SK-N-SH (cell line): ENCODE measurements at regions not wholly inside any gene's neighbourhood (a gene's known extent, or its start where the extent isn't known, plus 50 kb on each side); places are given as distances from the start of the nearest gene placed in this dataset.

Experiments used
- CTCF ChIA-PET: fragments of 300-600, 350-600 bp; formaldehyde crosslinking; extraction: SDS; loops from one replicate; lab custom pipeline; 2021; lab: Yijun Ruan, JAX
- POLR2A ChIA-PET: fragments of 350-600 bp; sonication (Branson Sonifier 250); formaldehyde crosslinking; extraction: SDS; loops from one replicate; lab custom pipeline; 2020; ENCODE audit warnings: antibody characterized with exemption, inconsistent platforms; lab: Yijun Ruan, JAX
- DNase-seq: peaks from one replicate; pipeline ENCODE4 v3.0.0; 2012
- H2AFZ ChIP-seq: fragments of 200-600 bp; sonication (generic); 2 replicates; pipeline ENCODE4 v1.8.1; 2016; ENCODE audit warnings: antibody characterized with exemption, mild to moderate bottlenecking, low read depth
- H3F3A ChIP-seq: fragments of 200-600 bp; sonication (generic); replicated peaks from 2 replicates; pipeline ENCODE3; 2016; ENCODE audit warnings: antibody characterized with exemption, mild to moderate bottlenecking; ENCODE audit not compliant: insufficient read depth
- H3K27ac ChIP-seq, 2 experiments: fragments of 200-500 bp in 1 of 2; fragments of 200-600 bp in 1 of 2; sonication (Bioruptor generic) in 1 of 2; sonication (generic), shearing (Covaris generic) in 1 of 2; 2 replicates each; pipeline versions ENCODE4 v1.5.1 to v1.6.1; 2014 to 2016; ENCODE audit warnings: low read depth in 2 of 2, inconsistent platforms in 1 of 2, low read length in 1 of 2, mild to moderate bottlenecking in 1 of 2, mixed read lengths in 1 of 2
- H3K27me3 ChIP-seq: fragments of 200-600 bp; sonication (generic), shearing (Covaris generic); 2 replicates; pipeline ENCODE4 v1.6.1; 2016; ENCODE audit warnings: mixed run types; ENCODE audit not compliant: insufficient read depth
- H3K36me3 ChIP-seq, 2 experiments: fragments of 200-500 bp in 1 of 2; fragments of 200-600 bp in 1 of 2; sonication (Bioruptor generic) in 1 of 2; sonication (generic) in 1 of 2; replicated peaks in 1 of 2; 2 replicates each; pipeline versions ENCODE3 to v1.5.1; 2014 to 2016; ENCODE audit warnings: low read length in 1 of 2, mild to moderate bottlenecking in 1 of 2; ENCODE audit not compliant: insufficient read depth in 2 of 2, control insufficient read depth in 1 of 2
- H3K4me1 ChIP-seq, 2 experiments: fragments of 200-500 bp in 1 of 2; fragments of 200-600 bp in 1 of 2; sonication (Bioruptor generic) in 1 of 2; sonication (generic), shearing (Covaris generic) in 1 of 2; 2 replicates each; pipeline versions ENCODE4 v1.5.1 to v1.6.1; 2014 to 2016; ENCODE audit warnings: low read depth in 1 of 2, low read length in 1 of 2, mixed run types in 1 of 2; ENCODE audit not compliant: insufficient read depth in 2 of 2, control insufficient read depth in 1 of 2
- H3K4me2 ChIP-seq: fragments of 200-600 bp; sonication (generic), shearing (Covaris generic); 2 replicates; pipeline ENCODE4 v1.6.1; 2017; ENCODE audit warnings: mixed run types
- H3K4me3 ChIP-seq, 2 experiments: fragments of 200-500 bp in 1 of 2; fragments of 200-600 bp in 1 of 2; sonication (Bioruptor generic) in 1 of 2; sonication (generic), shearing (Covaris generic) in 1 of 2; 2 replicates each; pipeline versions ENCODE4 v1.5.1 to v1.8.1; 2014 to 2016; ENCODE audit warnings: low read depth in 2 of 2, inconsistent platforms in 1 of 2, low read length in 1 of 2, mild to moderate bottlenecking in 1 of 2, mixed read lengths in 1 of 2, moderate library complexity in 1 of 2
- H3K79me2 ChIP-seq: fragments of 200-600 bp; sonication (generic); 2 replicates; pipeline ENCODE4 v1.8.1; 2017; ENCODE audit warnings: mild to moderate bottlenecking; ENCODE audit not compliant: insufficient read depth
- H3K9ac ChIP-seq: fragments of 200-600 bp; sonication (generic); 2 replicates; pipeline ENCODE4 v1.6.1; 2017; ENCODE audit warnings: mixed run types
- H3K9me2 ChIP-seq: fragments of 200-600 bp; sonication (generic); 2 replicates; pipeline ENCODE4 v1.6.1; 2017; ENCODE audit warnings: mixed run types
- H3K9me3 ChIP-seq: fragments of 200-600 bp; sonication (generic); 2 replicates; pipeline ENCODE4 v1.6.1; 2017; ENCODE audit warnings: mixed run types, mild to moderate bottlenecking, moderate library complexity
- H4K20me1 ChIP-seq: fragments of 200-600 bp; sonication (generic); 2 replicates; pipeline ENCODE4 v1.6.1; 2017; ENCODE audit warnings: mild to moderate bottlenecking, mixed run types; ENCODE audit not compliant: insufficient read depth
- CHD2 ChIP-seq: fragments of 150-350 bp; IDR thresholded peaks from 2 replicates; pipeline ENCODE4 v1.6.1; 2018; ENCODE audit warnings: low read length; ENCODE audit not compliant: partially characterized antibody
- FOSL2 ChIP-seq: IDR thresholded peaks from 2 replicates; pipeline ENCODE4 v1.4.0; 2012; ENCODE audit warnings: low read depth, mild to moderate bottlenecking, moderate library complexity, borderline replicate concordance
- FOXM1 ChIP-seq: IDR thresholded peaks from 2 replicates; pipeline ENCODE4 v1.4.0; 2012; ENCODE audit warnings: low read depth, mild to moderate bottlenecking
- GATA2 ChIP-seq: sonication (generic); formaldehyde crosslinking; IDR thresholded peaks from 2 replicates; pipeline ENCODE4 v1.5.0; 2020; ENCODE audit warnings: mild to moderate bottlenecking, missing genetic modification reagents
- JUND ChIP-seq: IDR thresholded peaks from 2 replicates; pipeline ENCODE4 v1.4.0; 2012
- NFIC ChIP-seq: IDR thresholded peaks from 2 replicates; pipeline ENCODE4 v1.4.0; 2012; ENCODE audit warnings: borderline replicate concordance
- POLR2AphosphoS5 ChIP-seq: IDR thresholded peaks from 2 replicates; pipeline ENCODE4 v1.6.1; 2012; ENCODE audit warnings: low read depth, low read length
- RAD21 ChIP-seq: IDR thresholded peaks from 2 replicates; pipeline ENCODE4 v1.6.1; 2012; ENCODE audit warnings: mild to moderate bottlenecking, low read length
- SIN3A ChIP-seq: IDR thresholded peaks from 2 replicates; pipeline ENCODE4 v1.6.1; 2012; ENCODE audit warnings: low read depth, mild to moderate bottlenecking, low read length, moderate library complexity, borderline replicate concordance
- SMC3 ChIP-seq: IDR thresholded peaks from 2 replicates; pipeline ENCODE4 v1.6.1; 2012; ENCODE audit warnings: low read depth, low read length, improper control_type of control experiment
- TAF1 ChIP-seq: IDR thresholded peaks from 2 replicates; pipeline ENCODE4 v1.6.1; 2012; ENCODE audit warnings: low read depth, mild to moderate bottlenecking, low read length, moderate library complexity, borderline replicate concordance
- WGBS: methylation state at CpG from one replicate; pipeline ENCODE4 v1.1.6; 2017; ENCODE audit warnings: low lambda C conversion rate; 5-methylcytosine and 5-hydroxymethylcytosine counted together
- TF ChIP-seq, protein P1 (sequence below): IDR thresholded peaks from 2 replicates; pipeline ENCODE4 v1.4.0; 2012; ENCODE audit warnings: low read depth
- TF ChIP-seq, protein P2 (sequence below): fragments of 150-350 bp; IDR thresholded peaks from 2 replicates; pipeline ENCODE4 v1.6.1; 2016; ENCODE audit warnings: mild to moderate bottlenecking, low read depth, low read length
- TF ChIP-seq, protein P3 (sequence below): IDR thresholded peaks from 2 replicates; pipeline ENCODE4 v1.4.0; 2012; ENCODE audit warnings: low read depth, borderline replicate concordance
- TF ChIP-seq, protein P4 (sequence below): IDR thresholded peaks from 2 replicates; pipeline ENCODE4 v1.6.1; 2012; ENCODE audit warnings: mild to moderate bottlenecking, low read depth, low read length, moderate library complexity
- TF ChIP-seq, protein P5 (sequence below): IDR thresholded peaks from 2 replicates; pipeline ENCODE4; 2012

DNA sequence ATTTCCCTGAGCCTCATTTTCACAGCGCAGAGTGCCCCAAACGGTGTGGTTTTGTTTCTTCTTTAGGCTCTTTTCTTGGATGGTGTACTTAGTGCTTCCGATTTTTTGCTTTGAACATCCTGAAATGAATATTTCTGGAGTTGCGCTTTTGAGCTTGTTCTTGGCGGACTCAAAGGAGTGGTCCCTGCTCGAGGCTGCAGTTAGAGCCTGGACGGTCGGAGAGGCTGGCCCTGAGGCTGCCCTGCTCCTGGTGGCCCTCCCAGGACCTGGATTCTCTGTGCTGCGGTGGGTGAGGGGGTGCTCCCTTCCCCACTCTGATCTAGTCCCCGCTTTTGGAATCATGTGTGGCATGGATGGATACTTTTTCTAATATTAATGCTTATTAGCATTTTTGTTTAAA is 291.8 kb upstream of the IRX4 start:
- no peaks in the 10 kb centered on the region for H3K4me1 ChIP-seq

More for the DNA sequence above, 291.8 kb upstream of the IRX4 start:
- no peaks in the 10 kb centered on the region for H3K9me2 ChIP-seq
- no peak overlapping the region for H3K4me2 ChIP-seq
- no peak overlapping the region for H3K9ac ChIP-seq
- no peaks in the 10 kb centered on the region for H3F3A ChIP-seq
- H3K27me3 ChIP-seq: peaks cover 84% of the 10 kb centered on the region
- H3K4me3 ChIP-seq: no peak overlapping the region
- no peak for DNase-seq
- H3K79me2 ChIP-seq: no peaks in the 10 kb centered on the region
- CTCF ChIA-PET: no interaction called here
- TF ChIP-seq POLR2AphosphoS5 (no peak), SMC3 (no peak), FOSL2 (no peak), NFIC (no peak), FOXM1 (no peak), CHD2 (no peak), SIN3A (no peak), RAD21 (no peak), GATA2 (CRISPR knock-in tag) (no peak), TAF1 (no peak), JUND (no peak)
- TF ChIP-seq, protein P1, sequence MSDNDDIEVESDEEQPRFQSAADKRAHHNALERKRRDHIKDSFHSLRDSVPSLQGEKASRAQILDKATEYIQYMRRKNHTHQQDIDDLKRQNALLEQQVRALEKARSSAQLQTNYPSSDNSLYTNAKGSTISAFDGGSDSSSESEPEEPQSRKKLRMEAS: no peak
- TF ChIP-seq, protein P2, sequence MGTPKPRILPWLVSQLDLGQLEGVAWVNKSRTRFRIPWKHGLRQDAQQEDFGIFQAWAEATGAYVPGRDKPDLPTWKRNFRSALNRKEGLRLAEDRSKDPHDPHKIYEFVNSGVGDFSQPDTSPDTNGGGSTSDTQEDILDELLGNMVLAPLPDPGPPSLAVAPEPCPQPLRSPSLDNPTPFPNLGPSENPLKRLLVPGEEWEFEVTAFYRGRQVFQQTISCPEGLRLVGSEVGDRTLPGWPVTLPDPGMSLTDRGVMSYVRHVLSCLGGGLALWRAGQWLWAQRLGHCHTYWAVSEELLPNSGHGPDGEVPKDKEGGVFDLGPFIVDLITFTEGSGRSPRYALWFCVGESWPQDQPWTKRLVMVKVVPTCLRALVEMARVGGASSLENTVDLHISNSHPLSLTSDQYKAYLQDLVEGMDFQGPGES: no peak
- TF ChIP-seq, protein P3, sequence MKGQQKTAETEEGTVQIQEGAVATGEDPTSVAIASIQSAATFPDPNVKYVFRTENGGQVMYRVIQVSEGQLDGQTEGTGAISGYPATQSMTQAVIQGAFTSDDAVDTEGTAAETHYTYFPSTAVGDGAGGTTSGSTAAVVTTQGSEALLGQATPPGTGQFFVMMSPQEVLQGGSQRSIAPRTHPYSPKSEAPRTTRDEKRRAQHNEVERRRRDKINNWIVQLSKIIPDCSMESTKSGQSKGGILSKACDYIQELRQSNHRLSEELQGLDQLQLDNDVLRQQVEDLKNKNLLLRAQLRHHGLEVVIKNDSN: no peak
- TF ChIP-seq, protein P4, sequence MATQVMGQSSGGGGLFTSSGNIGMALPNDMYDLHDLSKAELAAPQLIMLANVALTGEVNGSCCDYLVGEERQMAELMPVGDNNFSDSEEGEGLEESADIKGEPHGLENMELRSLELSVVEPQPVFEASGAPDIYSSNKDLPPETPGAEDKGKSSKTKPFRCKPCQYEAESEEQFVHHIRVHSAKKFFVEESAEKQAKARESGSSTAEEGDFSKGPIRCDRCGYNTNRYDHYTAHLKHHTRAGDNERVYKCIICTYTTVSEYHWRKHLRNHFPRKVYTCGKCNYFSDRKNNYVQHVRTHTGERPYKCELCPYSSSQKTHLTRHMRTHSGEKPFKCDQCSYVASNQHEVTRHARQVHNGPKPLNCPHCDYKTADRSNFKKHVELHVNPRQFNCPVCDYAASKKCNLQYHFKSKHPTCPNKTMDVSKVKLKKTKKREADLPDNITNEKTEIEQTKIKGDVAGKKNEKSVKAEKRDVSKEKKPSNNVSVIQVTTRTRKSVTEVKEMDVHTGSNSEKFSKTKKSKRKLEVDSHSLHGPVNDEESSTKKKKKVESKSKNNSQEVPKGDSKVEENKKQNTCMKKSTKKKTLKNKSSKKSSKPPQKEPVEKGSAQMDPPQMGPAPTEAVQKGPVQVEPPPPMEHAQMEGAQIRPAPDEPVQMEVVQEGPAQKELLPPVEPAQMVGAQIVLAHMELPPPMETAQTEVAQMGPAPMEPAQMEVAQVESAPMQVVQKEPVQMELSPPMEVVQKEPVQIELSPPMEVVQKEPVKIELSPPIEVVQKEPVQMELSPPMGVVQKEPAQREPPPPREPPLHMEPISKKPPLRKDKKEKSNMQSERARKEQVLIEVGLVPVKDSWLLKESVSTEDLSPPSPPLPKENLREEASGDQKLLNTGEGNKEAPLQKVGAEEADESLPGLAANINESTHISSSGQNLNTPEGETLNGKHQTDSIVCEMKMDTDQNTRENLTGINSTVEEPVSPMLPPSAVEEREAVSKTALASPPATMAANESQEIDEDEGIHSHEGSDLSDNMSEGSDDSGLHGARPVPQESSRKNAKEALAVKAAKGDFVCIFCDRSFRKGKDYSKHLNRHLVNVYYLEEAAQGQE: no peak
- TF ChIP-seq, protein P5, sequence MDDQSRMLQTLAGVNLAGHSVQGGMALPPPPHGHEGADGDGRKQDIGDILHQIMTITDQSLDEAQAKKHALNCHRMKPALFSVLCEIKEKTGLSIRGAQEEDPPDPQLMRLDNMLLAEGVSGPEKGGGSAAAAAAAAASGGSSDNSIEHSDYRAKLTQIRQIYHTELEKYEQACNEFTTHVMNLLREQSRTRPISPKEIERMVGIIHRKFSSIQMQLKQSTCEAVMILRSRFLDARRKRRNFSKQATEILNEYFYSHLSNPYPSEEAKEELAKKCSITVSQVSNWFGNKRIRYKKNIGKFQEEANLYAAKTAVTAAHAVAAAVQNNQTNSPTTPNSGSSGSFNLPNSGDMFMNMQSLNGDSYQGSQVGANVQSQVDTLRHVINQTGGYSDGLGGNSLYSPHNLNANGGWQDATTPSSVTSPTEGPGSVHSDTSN: no peak
- no peak overlapping the region for H2AFZ ChIP-seq
- no peaks in the 10 kb centered on the region for H3K9me3 ChIP-seq
- no peaks in the 10 kb centered on the region for H4K20me1 ChIP-seq
- 4% methylated on average over 10 of the region's 10 CpGs for WGBS
- no peak overlapping the region for H3K27ac ChIP-seq
- POLR2A ChIA-PET: no interaction called here
- no peaks in the 10 kb centered on the region for H3K36me3 ChIP-seq
